GM12864 (cell line): ENCODE measurements at regions not wholly inside any gene's neighbourhood (a gene's known extent, or its start where the extent isn't known, plus 50 kb on each side); places are given as distances from the start of the nearest gene placed in this dataset.
"Not testable (repeated sequence)": the region's sequence is repeated elsewhere in the genome, so short reads cannot be mapped to it uniquely, and the experiment has no call there.

Source experiments
- DNase-seq: peaks from one replicate; pipeline ENCODE4 v3.0.0-alpha.2; 2011; ENCODE audit warnings: low read depth
- H3K4me3 ChIP-seq: 2 replicates; pipeline ENCODE4 v1.5.1; 2011; ENCODE audit warnings: mild to moderate bottlenecking, low read depth, low read length, control low read depth
- TF ChIP-seq, protein P1 (sequence below): IDR thresholded peaks from 2 replicates; pipeline ENCODE4 v1.5.1; 2011; ENCODE audit warnings: low read depth, mild to moderate bottlenecking, moderate library complexity, low read length, control low read depth, inconsistent platforms; ENCODE audit errors: missing control alignments

DNA sequence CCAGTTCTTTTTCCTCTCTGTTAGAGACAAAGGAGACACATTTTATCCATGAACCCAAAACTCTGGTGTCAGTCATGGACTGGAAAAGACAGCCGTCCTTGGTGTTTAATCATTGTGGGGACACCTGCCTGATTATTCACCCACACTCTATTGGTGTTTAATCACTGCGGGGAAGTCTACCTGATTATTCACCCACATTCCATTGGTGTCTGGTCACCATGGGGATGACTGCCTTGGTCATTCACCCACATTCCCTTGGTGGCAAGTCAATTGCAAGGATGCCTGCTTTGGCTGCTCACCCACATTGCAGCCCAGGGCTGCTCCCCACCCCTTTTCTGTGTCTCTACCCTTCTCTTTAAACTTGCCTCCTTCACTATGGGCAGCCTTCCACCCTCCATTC is 589.7 kb upstream of the AMELY start:
- no peak overlapping the region for H3K4me3 ChIP-seq
- TF ChIP-seq, protein P1, sequence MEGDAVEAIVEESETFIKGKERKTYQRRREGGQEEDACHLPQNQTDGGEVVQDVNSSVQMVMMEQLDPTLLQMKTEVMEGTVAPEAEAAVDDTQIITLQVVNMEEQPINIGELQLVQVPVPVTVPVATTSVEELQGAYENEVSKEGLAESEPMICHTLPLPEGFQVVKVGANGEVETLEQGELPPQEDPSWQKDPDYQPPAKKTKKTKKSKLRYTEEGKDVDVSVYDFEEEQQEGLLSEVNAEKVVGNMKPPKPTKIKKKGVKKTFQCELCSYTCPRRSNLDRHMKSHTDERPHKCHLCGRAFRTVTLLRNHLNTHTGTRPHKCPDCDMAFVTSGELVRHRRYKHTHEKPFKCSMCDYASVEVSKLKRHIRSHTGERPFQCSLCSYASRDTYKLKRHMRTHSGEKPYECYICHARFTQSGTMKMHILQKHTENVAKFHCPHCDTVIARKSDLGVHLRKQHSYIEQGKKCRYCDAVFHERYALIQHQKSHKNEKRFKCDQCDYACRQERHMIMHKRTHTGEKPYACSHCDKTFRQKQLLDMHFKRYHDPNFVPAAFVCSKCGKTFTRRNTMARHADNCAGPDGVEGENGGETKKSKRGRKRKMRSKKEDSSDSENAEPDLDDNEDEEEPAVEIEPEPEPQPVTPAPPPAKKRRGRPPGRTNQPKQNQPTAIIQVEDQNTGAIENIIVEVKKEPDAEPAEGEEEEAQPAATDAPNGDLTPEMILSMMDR, result no peak
- DNase-seq, result no peak

DNA sequence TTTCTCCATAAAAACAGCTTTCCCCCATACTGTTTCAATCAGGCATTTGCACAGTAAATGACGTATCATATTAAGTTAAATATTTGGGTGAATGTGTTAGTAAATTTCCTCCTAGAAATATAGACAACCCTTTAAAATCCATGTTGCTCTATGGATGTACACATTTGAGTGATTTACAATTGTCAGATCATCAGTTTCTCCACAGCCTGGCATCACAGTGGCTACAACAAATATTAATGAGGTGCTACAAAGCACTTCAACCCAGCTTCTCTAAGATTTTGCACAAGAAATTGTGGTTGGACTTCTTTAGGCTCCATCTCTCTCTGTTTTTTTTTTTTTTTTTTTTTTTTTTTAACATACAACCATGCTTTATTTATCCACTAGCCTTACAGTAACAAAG is 584.4 kb upstream of the AMELY start:
- DNase-seq, result no peak
- TF ChIP-seq, protein P1, result no peak
- no peak overlapping the region for H3K4me3 ChIP-seq

DNA sequence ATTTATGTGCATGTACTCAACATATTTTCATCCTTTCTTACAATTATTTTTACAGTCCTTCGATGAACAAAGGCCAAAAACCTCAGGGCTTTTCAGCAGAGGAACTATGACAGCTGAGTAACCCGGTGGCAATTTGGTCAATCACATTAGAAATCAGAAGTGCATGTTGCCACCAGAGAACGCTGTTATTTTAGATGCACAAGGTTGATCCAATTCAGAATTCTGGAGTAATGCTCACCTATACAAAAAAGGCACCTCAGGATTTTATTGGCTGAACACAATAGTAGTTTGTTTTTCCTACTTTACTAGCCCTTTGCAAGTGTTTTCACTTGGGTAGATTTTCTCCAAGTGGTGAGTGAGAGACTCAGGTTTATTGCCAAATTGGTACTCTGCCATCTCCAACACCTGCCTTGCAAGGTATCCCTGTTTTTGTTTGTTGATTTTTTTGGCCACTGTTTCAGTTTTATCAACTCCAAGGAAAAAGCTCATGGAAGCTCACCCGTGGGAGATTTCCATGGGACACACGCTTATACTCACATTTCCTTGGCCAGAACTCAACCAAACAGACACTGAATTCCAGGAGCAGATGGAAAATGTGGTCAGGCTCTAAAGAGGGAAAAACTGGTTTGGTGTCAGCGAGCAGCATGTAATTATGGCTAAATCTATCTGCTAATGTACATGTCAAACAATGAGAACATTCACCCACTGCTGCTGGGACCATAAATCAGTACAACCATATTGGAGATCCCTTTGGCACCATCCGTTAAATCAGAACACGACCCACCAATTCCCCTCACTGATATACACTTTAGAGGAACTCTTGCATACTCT is 573.1 kb upstream of the AMELY start:
- DNase-seq, result not testable (repeated sequence)

DNA sequence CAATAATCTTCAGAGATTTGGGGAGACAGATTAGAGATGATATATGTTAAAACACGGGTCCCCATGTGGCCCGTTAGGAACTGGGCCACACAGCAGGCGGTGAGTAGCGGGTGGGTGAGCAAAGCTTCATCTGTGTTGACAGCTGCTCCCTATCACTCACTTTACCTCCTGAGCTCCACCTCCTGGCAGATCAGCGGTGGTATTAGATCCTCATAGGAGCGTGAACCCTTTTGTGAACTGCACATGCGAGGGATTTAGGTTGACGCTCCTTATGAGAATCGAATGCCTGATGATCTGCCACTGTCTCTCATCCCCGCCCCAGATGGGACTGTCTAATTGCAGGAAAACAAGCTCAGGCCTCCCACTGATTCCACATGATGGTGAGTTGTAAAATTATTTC is 560.4 kb upstream of the AMELY start:
- no peak for DNase-seq
- TF ChIP-seq, protein P1, result no peak
- H3K4me3 ChIP-seq, result no peak overlapping the region

More for the DNA sequence above, 573.1 kb upstream of the AMELY start:
- not testable (repeated sequence) for H3K4me3 ChIP-seq

DNA sequence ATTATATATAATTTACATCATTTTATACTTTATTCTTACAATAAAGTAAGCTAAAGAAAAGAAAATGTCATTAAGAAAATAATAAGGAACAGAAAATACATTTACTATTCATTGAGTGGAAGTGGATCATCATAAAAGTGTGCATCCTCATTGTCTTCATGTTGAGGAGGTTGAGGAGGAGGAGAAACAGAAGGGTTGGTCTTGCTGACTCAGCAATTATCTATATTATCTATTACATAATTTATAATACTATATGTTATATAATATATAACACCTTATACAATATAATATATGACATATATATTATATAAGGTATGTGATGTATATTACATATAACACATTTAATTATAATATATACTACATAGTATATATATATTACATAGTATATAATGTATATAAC is 558.5 kb upstream of the AMELY start:
- TF ChIP-seq, protein P1, result no peak
- DNase-seq, result no peak
- H3K4me3 ChIP-seq, result no peak overlapping the region

DNA sequence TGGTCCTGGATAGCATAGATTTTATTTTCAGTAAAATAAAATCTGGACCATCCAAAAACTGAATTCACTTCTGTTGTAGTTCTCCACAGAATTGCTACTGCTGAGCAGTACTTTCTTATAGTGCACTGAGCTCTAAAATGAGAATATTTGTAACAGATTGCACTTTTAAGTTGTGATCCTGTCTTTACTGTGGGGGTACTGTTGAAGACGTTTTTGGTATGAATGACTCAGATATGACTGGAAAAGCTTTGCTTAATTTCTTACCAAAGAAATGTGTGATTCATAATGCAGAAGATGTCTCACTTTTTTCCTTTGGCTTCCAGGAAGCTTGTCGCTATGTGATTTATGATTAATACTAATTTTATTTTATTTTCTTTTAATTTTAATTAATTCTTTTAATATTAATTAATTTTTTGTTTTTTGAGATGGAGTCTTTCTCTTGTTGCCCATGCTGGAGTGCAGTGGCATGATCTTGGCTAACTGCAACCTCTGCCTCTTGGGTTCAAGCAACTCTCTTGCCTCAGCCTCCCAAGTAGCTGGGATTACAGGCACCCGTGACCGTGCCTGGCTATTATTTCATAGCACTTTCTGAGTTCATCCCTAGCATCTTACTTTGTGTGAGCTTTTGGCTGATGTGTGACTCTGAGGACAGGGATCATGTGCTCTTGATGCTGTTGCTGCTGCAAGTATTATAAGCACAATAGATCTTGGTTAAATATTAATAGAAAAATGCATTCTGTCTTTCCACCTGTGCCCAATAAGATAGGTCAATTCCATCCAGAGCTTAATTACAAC is 557.6 kb upstream of the AMELY start:
- DNase-seq, result no peak
- TF ChIP-seq, protein P1, result no peak
- no peak overlapping the region for H3K4me3 ChIP-seq

DNA sequence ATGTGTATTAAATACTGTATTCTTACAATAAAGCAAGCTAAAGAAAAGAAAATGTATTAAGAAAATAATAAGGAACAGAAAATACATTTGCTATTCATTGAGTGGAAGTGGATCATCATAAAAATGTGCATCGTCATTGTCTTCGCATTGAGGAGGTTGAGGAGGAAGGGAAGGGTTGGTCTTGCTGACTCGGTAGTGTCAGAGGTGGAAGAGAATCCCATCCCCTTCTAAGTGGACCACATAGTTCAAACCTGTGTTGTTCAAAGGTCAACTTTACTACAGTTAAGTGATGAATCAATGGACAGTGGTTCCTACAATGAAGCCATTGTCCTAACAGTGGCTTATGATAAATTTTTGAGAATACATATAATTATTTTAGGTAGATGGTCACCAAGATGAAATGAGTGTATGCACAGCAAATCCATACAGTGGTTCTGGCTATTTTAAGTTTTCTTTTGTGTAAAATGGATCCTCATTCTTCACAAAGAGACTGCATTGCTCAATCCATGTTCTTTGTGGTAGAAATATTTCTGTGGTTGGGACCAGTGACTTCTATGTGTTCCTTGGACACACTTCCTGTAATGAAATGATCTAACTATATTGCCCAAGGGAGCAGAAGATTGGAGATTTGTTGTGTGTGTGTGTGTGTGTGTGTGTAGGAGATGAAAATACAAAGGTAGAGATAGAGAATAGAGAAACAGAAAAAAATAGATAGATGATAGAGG is 556.4 kb upstream of the AMELY start:
- TF ChIP-seq, protein P1, result no peak
- DNase-seq, result no peak
- no peak overlapping the region for H3K4me3 ChIP-seq
